Keratinocyte (primary cell): ENCODE measurements at regions not wholly inside any gene's neighbourhood (a gene's known extent, or its start where the extent isn't known, plus 50 kb on each side); places are given as distances from the start of the nearest gene placed in this dataset.

Source experiments
- DNase-seq: peaks from one replicate; pipeline ENCODE4 v3.0.0-alpha.2; 2011; ENCODE audit warnings: low read depth, missing footprints, low spot score
- FAIRE-seq: peaks from 2 replicates; lab custom pipeline; 2011; peaks lifted over from hg19 to GRCh38; lab: Jason Lieb, UNC
- H2AFZ ChIP-seq: 2 replicates; pipeline ENCODE4 v1.6.0; 2012; ENCODE audit warnings: low read length, control low read depth, inconsistent platforms; ENCODE audit not compliant: control insufficient read depth
- H3K27ac ChIP-seq: 2 replicates; pipeline ENCODE4 v1.5.1; 2011; ENCODE audit warnings: low read length; ENCODE audit not compliant: control insufficient read depth, insufficient read depth
- H3K27me3 ChIP-seq: 3 replicates; pipeline ENCODE4 v1.6.0; 2011; ENCODE audit warnings: low read length; ENCODE audit not compliant: control insufficient read depth, insufficient read depth; ENCODE audit errors: extremely low read depth
- H3K36me3 ChIP-seq, 2 experiments: 2 replicates in 1 of 2; 3 replicates in 1 of 2; pipeline ENCODE4 v1.5.1; 2011; ENCODE audit warnings: low read length in 2 of 2, mild to moderate bottlenecking in 1 of 2; ENCODE audit not compliant: control insufficient read depth in 2 of 2, insufficient read depth in 2 of 2; ENCODE audit errors: extremely low read depth in 1 of 2
- H3K4me1 ChIP-seq: 3 replicates; pipeline ENCODE4 v1.5.1; 2011; ENCODE audit warnings: low read length; ENCODE audit not compliant: control insufficient read depth, insufficient read depth; ENCODE audit errors: extremely low read depth
- H3K4me2 ChIP-seq: 3 replicates; pipeline ENCODE4 v1.6.0; 2011; ENCODE audit warnings: low read depth, low read length; ENCODE audit not compliant: control insufficient read depth, insufficient read depth; ENCODE audit errors: extremely low read depth
- H3K4me3 ChIP-seq, 3 experiments: fragments of 200-600 bp in 1 of 3; sonication (generic) in 1 of 3; 2 replicates in 2 of 3; 3 replicates in 1 of 3; pipeline ENCODE4 v1.5.1; 2011 to 2016; ENCODE audit warnings: low read length in 3 of 3, mild to moderate bottlenecking in 3 of 3, control low read depth in 2 of 3, inconsistent platforms in 1 of 3, low read depth in 1 of 3, mixed read lengths in 1 of 3, mixed run types in 1 of 3, moderate library complexity in 1 of 3; ENCODE audit not compliant: control insufficient read depth in 2 of 3, insufficient read depth in 2 of 3; ENCODE audit errors: extremely low read depth in 1 of 3
- H3K79me2 ChIP-seq: 2 replicates; pipeline ENCODE4 v1.6.0; 2012; ENCODE audit warnings: low read length; ENCODE audit not compliant: control insufficient read depth, insufficient read depth
- H3K9ac ChIP-seq: 3 replicates; pipeline ENCODE4 v1.6.0; 2011; ENCODE audit warnings: low read length; ENCODE audit not compliant: control insufficient read depth, insufficient read depth; ENCODE audit errors: extremely low read depth
- H3K9me1 ChIP-seq: 3 replicates; pipeline ENCODE4 v1.6.0; 2011; ENCODE audit warnings: low read length; ENCODE audit not compliant: control insufficient read depth, insufficient read depth; ENCODE audit errors: extremely low read depth
- H3K9me3 ChIP-seq: 2 replicates; pipeline ENCODE4 v1.5.1; 2012; ENCODE audit warnings: low read depth, low read length; ENCODE audit not compliant: control insufficient read depth
- H4K20me1 ChIP-seq: 3 replicates; pipeline ENCODE4 v1.6.0; 2011; ENCODE audit warnings: low read length; ENCODE audit not compliant: control insufficient read depth, insufficient read depth; ENCODE audit errors: extremely low read depth
- CTCF ChIP-seq, 3 experiments: IDR thresholded peaks in 1 of 3; conservative IDR thresholded peaks in 1 of 3; optimal IDR thresholded peaks in 1 of 3; 2 replicates in 2 of 3; 3 replicates in 1 of 3; pipeline versions ENCODE3 to v1.5.1; 2011; ENCODE audit warnings: low read length in 3 of 3, mild to moderate bottlenecking in 3 of 3, moderate library complexity in 2 of 3, control low read depth in 1 of 3, inconsistent platforms in 1 of 3; ENCODE audit not compliant: insufficient read depth in 2 of 3; ENCODE audit errors: extremely low read depth in 1 of 3
- EZH2 ChIP-seq: IDR thresholded peaks from one replicate; pipeline ENCODE4 v1.6.1; 2012; ENCODE audit warnings: inconsistent platforms, mild to moderate bottlenecking, low read length, moderate library complexity
- dilution Hi-C: fragments of 300-500 bp; cut with MboI; formaldehyde crosslinking; loops from one replicate; pipeline ENCODE4 v1.7.0; 2020; ENCODE audit warnings: low sequenced_read_pairs; ENCODE audit not compliant: extremely low pct_ligation_motif_present

- no peak overlapping the region for H3K9ac ChIP-seq
- H3K4me2 ChIP-seq, result no peak overlapping the region
- no peaks in the 10 kb centered on the region for H3K9me1 ChIP-seq
- no peaks in the 10 kb centered on the region for H3K9me3 ChIP-seq
- no peak overlapping the region for H3K27ac ChIP-seq
- H2AFZ ChIP-seq, result no peak overlapping the region
- DNase-seq, result no peak
- H3K4me1 ChIP-seq, result no peaks in the 10 kb centered on the region
- H3K36me3 ChIP-seq, result no peaks in the 10 kb centered on the region
- FAIRE-seq, result no peak
- H3K79me2 ChIP-seq, result no peaks in the 10 kb centered on the region
- TF ChIP-seq EZH2, result no peak
- H4K20me1 ChIP-seq, result no peaks in the 10 kb centered on the region
- H3K4me3 ChIP-seq, result no peak overlapping the region
- dilution Hi-C loops, result no loop called here
- no peaks in the 10 kb centered on the region for H3K27me3 ChIP-seq
These were observed 219.3 kb upstream of the COL8A1 start for GRCh38 chr3:99419116-99419515.

GRCh38 chr3:99418709-99419108 is 219.7 kb upstream of the COL8A1 start:
- Histone ChIP-seq H3K27me3 (no peaks in the 10 kb centered on the region), H3K4me3 (no peak overlapping the region), H3K9me1 (no peaks in the 10 kb centered on the region), H3K4me1 (peaks cover 2% of the 10 kb centered on the region), H2AFZ (no peak overlapping the region), H3K36me3 (no peaks in the 10 kb centered on the region), H3K27ac (no peak overlapping the region), H4K20me1 (no peaks in the 10 kb centered on the region), H3K79me2 (no peaks in the 10 kb centered on the region), H3K9ac (no peak overlapping the region), H3K4me2 (no peak overlapping the region), H3K9me3 (no peaks in the 10 kb centered on the region)
- DNase-seq (no peak), FAIRE-seq (no peak)
- dilution Hi-C loops, result no loop called here
- TF ChIP-seq CTCF (optimal IDR thresholded peaks at IDR 0.05 in 1 of 3, IDR thresholded peaks at IDR 0.05 in 1 of 3, conservative IDR thresholded peaks at IDR 0.05 in 1 of 3; ENCODE audit: extremely low read depth in 1 of 3, insufficient read depth in 2 of 3, low read length in 3 of 3) (no peak), EZH2 (no peak)

GRCh38 chr3:99418209-99418635 is 220.2 kb upstream of the COL8A1 start:
- TF ChIP-seq CTCF (optimal IDR thresholded peaks at IDR 0.05 in 1 of 3, IDR thresholded peaks at IDR 0.05 in 1 of 3, conservative IDR thresholded peaks at IDR 0.05 in 1 of 3; ENCODE audit: extremely low read depth in 1 of 3, insufficient read depth in 2 of 3, low read length in 3 of 3) (no peak), EZH2 (no peak)
- H3K36me3 ChIP-seq, result no peaks in the 10 kb centered on the region
- H3K4me3 ChIP-seq, result no peak overlapping the region
- no peaks in the 10 kb centered on the region for H3K27me3 ChIP-seq
- H3K4me2 ChIP-seq, result no peak overlapping the region
- dilution Hi-C loops, result no loop called here
- H3K79me2 ChIP-seq, result no peaks in the 10 kb centered on the region
- H3K9me3 ChIP-seq, result no peaks in the 10 kb centered on the region
- H3K4me1 ChIP-seq, result peaks cover 7% of the 10 kb centered on the region
- H3K27ac ChIP-seq, result no peak overlapping the region
- no peak overlapping the region for H2AFZ ChIP-seq
- H3K9ac ChIP-seq, result no peak overlapping the region
- DNase-seq (no peak), FAIRE-seq (peak; percentile 9)
- no peaks in the 10 kb centered on the region for H3K9me1 ChIP-seq
- H4K20me1 ChIP-seq, result no peaks in the 10 kb centered on the region
